HPDE6-E6E7 (cell line): ENCODE measurements at regions not wholly inside any gene's neighbourhood (a gene's known extent, or its start where the extent isn't known, plus 50 kb on each side); places are given as distances from the start of the nearest gene placed in this dataset.

Experiments used
- DNase-seq: peaks from one replicate; pipeline ENCODE4 v3.0.0; 2011; ENCODE audit warnings: missing footprints; ENCODE audit errors: extremely low spot score

- DNase-seq: no peak
Observed at GRCh38 chr22:48864748-48865147, 962.9 kb downstream of the BRD1 start.

- DNase-seq: no peak
Observed at GRCh38 chr22:48863965-48864528, 963.6 kb downstream of the BRD1 start.

GRCh38 chr22:48860557-48860956 lies 967.1 kb downstream of the BRD1 start:
- DNase-seq: no peak

GRCh38 chr22:48858856-48859255 lies 968.8 kb downstream of the BRD1 start:
- DNase-seq: no peak

- DNase-seq: no peak
Observed at GRCh38 chr22:48858121-48858520, 969.6 kb downstream of the BRD1 start.

- no peak for DNase-seq
Observed at GRCh38 chr22:48857202-48857805, 970.4 kb downstream of the BRD1 start.

GRCh38 chr22:48856308-48856615 lies 971.4 kb downstream of the BRD1 start:
- no peak for DNase-seq

GRCh38 chr22:48855593-48856307 lies 971.9 kb downstream of the BRD1 start:
- no peak for DNase-seq

GRCh38 chr22:48855013-48855412 lies 972.7 kb downstream of the BRD1 start:
- no peak for DNase-seq

- no peak for DNase-seq
Observed at GRCh38 chr22:48853627-48854240, 973.9 kb downstream of the BRD1 start.

- no peak for DNase-seq
Observed at GRCh38 chr22:48851933-48852549, 975.6 kb downstream of the BRD1 start.

- no peak for DNase-seq
Observed at GRCh38 chr22:48850658-48851287, 976.9 kb downstream of the BRD1 start.

GRCh38 chr22:48849963-48850657 lies 977.6 kb downstream of the BRD1 start:
- no peak for DNase-seq

GRCh38 chr22:48849219-48849912 lies 978.3 kb downstream of the BRD1 start:
- no peak for DNase-seq

- DNase-seq: no peak
Observed at GRCh38 chr22:48846200-48846599, 981.5 kb downstream of the BRD1 start.

GRCh38 chr22:48845356-48845936 lies 982.2 kb downstream of the BRD1 start:
- DNase-seq: no peak

- no peak for DNase-seq
Observed at GRCh38 chr22:48844056-48844675, 983.5 kb downstream of the BRD1 start.

GRCh38 chr22:48843640-48844039 lies 984.0 kb downstream of the BRD1 start:
- DNase-seq: no peak

- DNase-seq: no peak
Observed at GRCh38 chr22:48842976-48843375, 984.7 kb downstream of the BRD1 start.

GRCh38 chr22:48842583-48842945 lies 985.1 kb downstream of the BRD1 start:
- DNase-seq: no peak
